Ramos (cell line): ENCODE measurements at regions not wholly inside any gene's neighbourhood (a gene's known extent, or its start where the extent isn't known, plus 50 kb on each side); places are given as distances from the start of the nearest gene placed in this dataset.

Source experiments
- in situ Hi-C: fragments of 300-500 bp; cut with MboI; formaldehyde crosslinking; loops from one replicate; pipeline ENCODE4 v1.14.3; 2022; ENCODE audit warnings: low sequenced_read_pairs; ENCODE audit not compliant: unreplicated experiment

- in situ Hi-C loops, result no loop called here
Observed at GRCh38 chr6:51495096-51495495, 592.3 kb downstream of the PKHD1 start.

GRCh38 chr6:51495610-51496396 lies 591.6 kb downstream of the PKHD1 start:
- in situ Hi-C loops, result no loop called here

- in situ Hi-C loops, result loop anchor here (25.0 kb wide), 1 partner anchor 109 kb away; no protein-coding TSS in a partner anchor
Observed at GRCh38 chr6:51502996-51503395, 584.4 kb downstream of the PKHD1 start.

GRCh38 chr6:51505434-51505833 lies 582.0 kb downstream of the PKHD1 start:
- in situ Hi-C loops, result loop anchor here (25.0 kb wide), 1 partner anchor 107 kb away; no protein-coding TSS in a partner anchor

GRCh38 chr6:51509597-51509996 lies 577.8 kb downstream of the PKHD1 start:
- in situ Hi-C loops, result loop anchor here (25.0 kb wide), 1 partner anchor 103 kb away; no protein-coding TSS in a partner anchor

- in situ Hi-C loops, result loop anchor here (25.0 kb wide), 1 partner anchor 101 kb away; no protein-coding TSS in a partner anchor
Observed at GRCh38 chr6:51511081-51511480, 576.3 kb downstream of the PKHD1 start.

- in situ Hi-C loops, result loop anchor here (25.0 kb wide), 1 partner anchor 98 kb away; no protein-coding TSS in a partner anchor
Observed at GRCh38 chr6:51513891-51514747, 573.3 kb downstream of the PKHD1 start.

GRCh38 chr6:51514748-51515402 lies 572.5 kb downstream of the PKHD1 start:
- in situ Hi-C loops, result loop anchor here (25.0 kb wide), 1 partner anchor 97 kb away; no protein-coding TSS in a partner anchor

- in situ Hi-C loops, result no loop called here
Observed at GRCh38 chr6:51526049-51526448, 561.4 kb downstream of the PKHD1 start.

- in situ Hi-C loops, result no loop called here
Observed at GRCh38 chr6:51526922-51527321, 560.5 kb downstream of the PKHD1 start.

- in situ Hi-C loops, result no loop called here
Observed at GRCh38 chr6:51528556-51528955, 558.9 kb downstream of the PKHD1 start.

- in situ Hi-C loops, result no loop called here
Observed at GRCh38 chr6:51529240-51529639, 558.2 kb downstream of the PKHD1 start.

GRCh38 chr6:51531623-51532022 lies 555.8 kb downstream of the PKHD1 start:
- in situ Hi-C loops, result no loop called here

GRCh38 chr6:51533962-51534361 lies 553.5 kb downstream of the PKHD1 start:
- in situ Hi-C loops, result no loop called here

GRCh38 chr6:51535327-51535726 lies 552.1 kb downstream of the PKHD1 start:
- in situ Hi-C loops, result no loop called here

GRCh38 chr6:51536728-51537127 lies 550.7 kb downstream of the PKHD1 start:
- in situ Hi-C loops, result no loop called here

- in situ Hi-C loops, result no loop called here
Observed at GRCh38 chr6:51541847-51542246, 545.6 kb downstream of the PKHD1 start.

- in situ Hi-C loops, result no loop called here
Observed at GRCh38 chr6:51542475-51542874, 544.9 kb downstream of the PKHD1 start.

GRCh38 chr6:51550243-51550642 lies 537.2 kb downstream of the PKHD1 start:
- in situ Hi-C loops, result no loop called here

GRCh38 chr6:51552435-51552834 lies 535.0 kb downstream of the PKHD1 start:
- in situ Hi-C loops, result no loop called here
